ENCODE measurements at regions not wholly inside any gene's neighbourhood (a gene's known extent, or its start where the extent isn't known, plus 50 kb on each side); places are given as distances from the start of the nearest gene placed in this dataset.

DNA sequence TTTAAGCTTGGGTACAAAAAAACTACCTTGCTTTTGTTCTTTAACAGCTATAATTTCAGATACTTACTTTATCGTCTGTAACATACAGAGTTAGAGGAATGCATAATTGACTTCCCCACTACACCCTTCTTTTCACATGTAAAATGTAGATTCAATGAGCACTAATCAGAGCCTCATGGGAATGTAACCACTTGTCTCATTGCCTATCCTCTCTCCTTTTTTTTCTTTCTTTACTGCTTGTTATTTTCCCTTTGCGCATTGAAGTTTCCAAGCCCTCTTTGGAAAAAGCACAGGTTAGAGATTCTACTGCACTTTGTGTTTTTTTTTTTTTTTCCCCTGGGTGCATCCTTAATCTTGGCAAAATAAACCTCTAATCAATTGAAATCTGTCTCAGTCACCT is 965.1 kb upstream of the PABPC4L start:
- intact Hi-C loops (cut with DNase I), result no loop called here
- no peaks in the 10 kb centered on the region for H3K4me1 ChIP-seq (ENCODE audit: control insufficient read depth in 2 of 3, insufficient read depth in 2 of 3, low read depth in 1 of 3, low read length in 3 of 3)
- no peaks in the 10 kb centered on the region for H3K36me3 ChIP-seq (ENCODE audit: control insufficient read depth in 2 of 3, insufficient read depth in 3 of 3, low read length in 3 of 3)
- DNase-seq (no peak), FAIRE-seq (no peak)
- no peaks in the 10 kb centered on the region for H3K27me3 ChIP-seq (ENCODE audit: control insufficient read depth, insufficient read depth, low read length)
- H3K27ac ChIP-seq (ENCODE audit: low read depth in 2 of 2, low read length in 2 of 2), result no peak overlapping the region
- H3K9ac ChIP-seq (ENCODE audit: low read length in 3 of 3), result no peak overlapping the region
- H3K4me3 ChIP-seq (ENCODE audit: low read length in 3 of 3), result no peak overlapping the region
- no peaks in the 10 kb centered on the region for H3K9me3 ChIP-seq (ENCODE audit: control insufficient read depth in 2 of 3, insufficient read depth in 1 of 3, low read length in 3 of 3)
- TF ChIP-seq, protein P1, sequence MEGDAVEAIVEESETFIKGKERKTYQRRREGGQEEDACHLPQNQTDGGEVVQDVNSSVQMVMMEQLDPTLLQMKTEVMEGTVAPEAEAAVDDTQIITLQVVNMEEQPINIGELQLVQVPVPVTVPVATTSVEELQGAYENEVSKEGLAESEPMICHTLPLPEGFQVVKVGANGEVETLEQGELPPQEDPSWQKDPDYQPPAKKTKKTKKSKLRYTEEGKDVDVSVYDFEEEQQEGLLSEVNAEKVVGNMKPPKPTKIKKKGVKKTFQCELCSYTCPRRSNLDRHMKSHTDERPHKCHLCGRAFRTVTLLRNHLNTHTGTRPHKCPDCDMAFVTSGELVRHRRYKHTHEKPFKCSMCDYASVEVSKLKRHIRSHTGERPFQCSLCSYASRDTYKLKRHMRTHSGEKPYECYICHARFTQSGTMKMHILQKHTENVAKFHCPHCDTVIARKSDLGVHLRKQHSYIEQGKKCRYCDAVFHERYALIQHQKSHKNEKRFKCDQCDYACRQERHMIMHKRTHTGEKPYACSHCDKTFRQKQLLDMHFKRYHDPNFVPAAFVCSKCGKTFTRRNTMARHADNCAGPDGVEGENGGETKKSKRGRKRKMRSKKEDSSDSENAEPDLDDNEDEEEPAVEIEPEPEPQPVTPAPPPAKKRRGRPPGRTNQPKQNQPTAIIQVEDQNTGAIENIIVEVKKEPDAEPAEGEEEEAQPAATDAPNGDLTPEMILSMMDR (IDR thresholded peaks at IDR 0.05; ENCODE audit: borderline replicate concordance, extremely low read depth, insufficient read depth), result no peak

DNA sequence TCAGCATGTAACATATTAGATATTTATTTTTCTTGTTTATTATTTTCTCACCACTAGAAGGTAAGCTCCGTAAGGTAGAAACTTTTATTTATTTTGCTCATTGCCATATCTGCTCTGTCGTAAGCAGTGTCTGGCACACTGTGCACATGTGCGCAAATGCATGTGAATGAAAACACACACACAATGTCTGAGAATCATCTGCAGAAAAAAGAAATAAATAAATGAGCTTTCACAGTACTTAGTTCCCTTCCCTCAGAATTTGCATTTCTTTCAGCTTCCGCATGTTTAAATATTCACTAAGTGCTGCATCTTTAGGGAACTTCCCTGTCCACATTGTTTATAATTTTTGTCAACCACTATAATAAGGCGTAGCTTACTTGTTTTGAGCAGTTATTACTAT is 963.0 kb upstream of the PABPC4L start:
- FAIRE-seq, result no peak
- no peak overlapping the region for H3K9ac ChIP-seq (ENCODE audit: low read length in 3 of 3)
- H3K27ac ChIP-seq (ENCODE audit: low read depth in 2 of 2, low read length in 2 of 2), result no peak overlapping the region
- H3K4me1 ChIP-seq (ENCODE audit: control insufficient read depth in 2 of 3, insufficient read depth in 2 of 3, low read depth in 1 of 3, low read length in 3 of 3), result no peaks in the 10 kb centered on the region
- no peak for DNase-seq
- no peak overlapping the region for H3K4me3 ChIP-seq (ENCODE audit: low read length in 3 of 3)
- no peaks in the 10 kb centered on the region for H3K9me3 ChIP-seq (ENCODE audit: control insufficient read depth in 2 of 3, insufficient read depth in 1 of 3, low read length in 3 of 3)
- intact Hi-C loops (cut with DNase I), result no loop called here
- TF ChIP-seq, protein P1 (IDR thresholded peaks at IDR 0.05; ENCODE audit: borderline replicate concordance, extremely low read depth, insufficient read depth), result no peak
- no peaks in the 10 kb centered on the region for H3K36me3 ChIP-seq (ENCODE audit: control insufficient read depth in 2 of 3, insufficient read depth in 3 of 3, low read length in 3 of 3)
- no peaks in the 10 kb centered on the region for H3K27me3 ChIP-seq (ENCODE audit: control insufficient read depth, insufficient read depth, low read length)

DNA sequence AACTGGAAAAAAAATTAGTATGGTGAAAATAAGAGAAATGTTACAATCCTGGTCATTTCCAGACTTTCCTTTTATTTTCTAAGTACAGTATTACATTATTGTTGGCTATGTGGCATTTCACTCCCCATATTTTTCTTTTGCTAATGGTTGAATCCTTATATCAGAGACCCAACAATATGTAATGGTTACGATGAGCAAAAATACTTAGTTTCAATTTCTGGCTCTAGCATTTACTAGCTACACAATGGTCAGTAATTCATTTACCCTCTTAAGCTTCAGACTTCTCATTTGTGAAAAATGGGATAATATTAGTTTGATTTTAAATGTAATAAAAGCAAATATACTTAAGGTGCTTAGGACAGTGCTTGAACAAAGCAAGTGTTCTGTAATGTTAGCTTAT is 942.9 kb upstream of the PABPC4L start:
- TF ChIP-seq, protein P1 (IDR thresholded peaks at IDR 0.05; ENCODE audit: borderline replicate concordance, extremely low read depth, insufficient read depth), result no peak
- no peak overlapping the region for H3K27ac ChIP-seq (ENCODE audit: low read depth in 2 of 2, low read length in 2 of 2)
- H3K27me3 ChIP-seq (ENCODE audit: control insufficient read depth, insufficient read depth, low read length), result no peaks in the 10 kb centered on the region
- H3K4me1 ChIP-seq (ENCODE audit: control insufficient read depth in 2 of 3, insufficient read depth in 2 of 3, low read depth in 1 of 3, low read length in 3 of 3), result no peaks in the 10 kb centered on the region
- no peak for FAIRE-seq
- no peak overlapping the region for H3K9ac ChIP-seq (ENCODE audit: low read length in 3 of 3)
- intact Hi-C loops (cut with DNase I), result no loop called here
- DNase-seq, result no peak
- peak overlapping the region in 1 of 3 donors; percentile 53 for H3K4me3 ChIP-seq (ENCODE audit: low read length in 3 of 3)
- no peaks in the 10 kb centered on the region for H3K36me3 ChIP-seq (ENCODE audit: control insufficient read depth in 2 of 3, insufficient read depth in 3 of 3, low read length in 3 of 3)
- H3K9me3 ChIP-seq (ENCODE audit: control insufficient read depth in 2 of 3, insufficient read depth in 1 of 3, low read length in 3 of 3), result no peaks in the 10 kb centered on the region

DNA sequence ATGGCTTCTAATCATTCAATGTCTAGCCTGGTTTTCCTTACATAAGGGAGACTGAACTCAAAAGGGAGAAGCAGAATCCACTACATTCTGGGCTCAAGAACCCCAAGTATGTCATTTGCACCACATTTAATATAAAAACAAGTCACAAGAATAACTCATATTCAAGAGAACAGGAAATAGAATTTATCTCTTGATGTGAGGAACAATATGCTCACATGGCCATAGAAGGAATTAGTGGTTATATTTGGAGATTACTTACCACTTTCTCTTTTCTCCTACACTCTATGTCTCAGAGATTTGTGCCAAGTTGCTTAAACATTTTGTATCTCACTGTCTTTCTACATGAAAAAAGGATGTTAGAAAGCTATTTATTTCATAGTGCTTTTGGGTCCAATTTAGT is 922.6 kb upstream of the PABPC4L start:
- H3K27me3 ChIP-seq (ENCODE audit: control insufficient read depth, insufficient read depth, low read length), result no peaks in the 10 kb centered on the region
- no peaks in the 10 kb centered on the region for H3K9me3 ChIP-seq (ENCODE audit: control insufficient read depth in 2 of 3, insufficient read depth in 1 of 3, low read length in 3 of 3)
- no peak overlapping the region for H3K4me3 ChIP-seq (ENCODE audit: low read length in 3 of 3)
- FAIRE-seq (no peak), DNase-seq (no peak)
- TF ChIP-seq, protein P1 (IDR thresholded peaks at IDR 0.05; ENCODE audit: borderline replicate concordance, extremely low read depth, insufficient read depth), result no peak
- H3K9ac ChIP-seq (ENCODE audit: low read length in 3 of 3), result no peak overlapping the region
- no peaks in the 10 kb centered on the region for H3K36me3 ChIP-seq (ENCODE audit: control insufficient read depth in 2 of 3, insufficient read depth in 3 of 3, low read length in 3 of 3)
- intact Hi-C loops (cut with DNase I), result no loop called here
- no peaks in the 10 kb centered on the region for H3K4me1 ChIP-seq (ENCODE audit: control insufficient read depth in 2 of 3, insufficient read depth in 2 of 3, low read depth in 1 of 3, low read length in 3 of 3)
- H3K27ac ChIP-seq (ENCODE audit: low read depth in 2 of 2, low read length in 2 of 2), result no peak overlapping the region
